ENCODE measurements at regions not wholly inside any gene's neighbourhood (a gene's known extent, or its start where the extent isn't known, plus 50 kb on each side); places are given as distances from the start of the nearest gene placed in this dataset.

DNA sequence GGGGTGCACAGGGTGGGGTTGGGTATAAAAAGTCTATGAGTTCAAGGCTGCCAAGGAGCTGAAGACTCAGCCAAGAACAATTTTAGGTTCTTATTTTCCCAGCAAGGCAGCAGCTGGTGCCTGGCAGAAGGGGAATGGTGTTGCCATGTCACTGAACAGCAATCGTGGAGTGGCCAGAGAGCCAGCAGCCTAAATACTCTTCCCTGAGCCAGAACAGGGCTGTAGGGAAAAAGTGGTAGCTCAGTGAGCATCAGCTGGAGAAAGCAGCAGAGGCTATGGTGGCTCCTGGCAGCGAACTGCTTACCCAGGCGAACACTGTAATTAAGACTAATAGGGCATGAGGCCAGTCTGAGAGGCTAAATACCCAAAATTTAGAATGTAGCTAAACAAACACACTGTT is 334.9 kb downstream of the RMST start:
- TF ChIP-seq SNRNP70 (optimal IDR thresholded peaks at IDR 0.05; ENCODE audit: low read depth, low read length) (no peak), MAZ (CRISPR knock-in tag; conservative IDR thresholded peaks at IDR 0.05 in 1 of 2, IDR thresholded peaks at IDR 0.05 in 1 of 2) (no peak), BRD9 (IDR thresholded peaks at IDR 0.05; ENCODE audit: low read depth, partially characterized antibody) (no peak), POLR2AphosphoS2 (IDR thresholded peaks at IDR 0.05; ENCODE audit: low read length) (no peak), EZH2 (IDR thresholded peaks at IDR 0.05; ENCODE audit: borderline replicate concordance, low read depth, low read length) (no peak)

Measured in K562 (cell line).